SK-N-SH (cell line): ENCODE measurements at regions not wholly inside any gene's neighbourhood (a gene's known extent, or its start where the extent isn't known, plus 50 kb on each side); places are given as distances from the start of the nearest gene placed in this dataset.

Experiments
- CTCF ChIP-seq: fragments of 200-600 bp; sonication (generic); IDR thresholded peaks from 2 replicates; pipeline ENCODE4 v1.6.1; 2017; ENCODE audit warnings: antibody characterized with exemption, mild to moderate bottlenecking, moderate library complexity
- EP300 ChIP-seq, 2 experiments: IDR thresholded peaks; 2 replicates each; pipeline versions ENCODE4 v1.4.0 to v1.6.1; 2012; ENCODE audit warnings: borderline replicate concordance in 1 of 2, low read depth in 1 of 2, low read length in 1 of 2
- FOXM1 ChIP-seq: IDR thresholded peaks from 2 replicates; pipeline ENCODE4 v1.4.0; 2012; ENCODE audit warnings: low read depth, mild to moderate bottlenecking
- GATA2 ChIP-seq: sonication (generic); formaldehyde crosslinking; IDR thresholded peaks from 2 replicates; pipeline ENCODE4 v1.5.0; 2020; ENCODE audit warnings: mild to moderate bottlenecking, missing genetic modification reagents
- MAX ChIP-seq: IDR thresholded peaks from 2 replicates; pipeline ENCODE4 v1.4.0; 2012; ENCODE audit warnings: low read depth
- MXI1 ChIP-seq: IDR thresholded peaks from 2 replicates; pipeline ENCODE4 v1.6.1; 2012; ENCODE audit warnings: mild to moderate bottlenecking, low read depth, low read length, improper control_type of control experiment
- NFIC ChIP-seq: IDR thresholded peaks from 2 replicates; pipeline ENCODE4 v1.4.0; 2012; ENCODE audit warnings: borderline replicate concordance
- POLR2AphosphoS5 ChIP-seq: IDR thresholded peaks from 2 replicates; pipeline ENCODE4 v1.6.1; 2012; ENCODE audit warnings: low read depth, low read length
- RAD21 ChIP-seq: IDR thresholded peaks from 2 replicates; pipeline ENCODE4 v1.6.1; 2012; ENCODE audit warnings: mild to moderate bottlenecking, low read length
- RXRA ChIP-seq: IDR thresholded peaks from 2 replicates; pipeline ENCODE4 v1.4.0; 2012; ENCODE audit warnings: low read depth, mild to moderate bottlenecking, borderline replicate concordance
- SIN3A ChIP-seq: IDR thresholded peaks from 2 replicates; pipeline ENCODE4 v1.6.1; 2012; ENCODE audit warnings: low read depth, mild to moderate bottlenecking, low read length, moderate library complexity, borderline replicate concordance
- TCF12 ChIP-seq: IDR thresholded peaks from 2 replicates; pipeline ENCODE4 v1.4.0; 2012
- TEAD4 ChIP-seq: IDR thresholded peaks from 2 replicates; pipeline ENCODE4 v1.4.0; 2012; ENCODE audit warnings: mild to moderate bottlenecking, borderline replicate concordance; ENCODE audit not compliant: insufficient read depth
- YY1 ChIP-seq: IDR thresholded peaks from 2 replicates; pipeline ENCODE4 v1.4.0; 2012; ENCODE audit warnings: low read depth, mild to moderate bottlenecking

GRCh38 chr16:64704386-64704785 is 417.5 kb downstream of the CDH11 start:
- TF ChIP-seq CTCF = no peak
- TF ChIP-seq TCF12 = no peak
- no peak for TF ChIP-seq EP300 (IDR thresholded peaks at IDR 0.05; ENCODE audit: borderline replicate concordance in 1 of 2, low read depth in 1 of 2, low read length in 1 of 2)
- TF ChIP-seq RAD21 = no peak
- no peak for TF ChIP-seq POLR2AphosphoS5
- no peak for TF ChIP-seq YY1
- TF ChIP-seq NFIC = no peak
- no peak for TF ChIP-seq RXRA
- TF ChIP-seq SIN3A = no peak
- no peak for TF ChIP-seq GATA2 (CRISPR knock-in tag)
- no peak for TF ChIP-seq MAX
- no peak for TF ChIP-seq FOXM1
- no peak for TF ChIP-seq MXI1
- TF ChIP-seq TEAD4 = no peak
